HG02623 (cell line): ENCODE measurements at regions not wholly inside any gene's neighbourhood (a gene's known extent, or its start where the extent isn't known, plus 50 kb on each side); places are given as distances from the start of the nearest gene placed in this dataset.

Source experiments
- ATAC-seq: cut with Tn5 transposase; IDR thresholded peaks from one replicate; pipeline ENCODE4 v1.9.1; 2021; ENCODE audit warnings: moderate library complexity; ENCODE audit not compliant: unreplicated experiment

GRCh38 chr9:89829346-89829745 lies 224.5 kb downstream of the GADD45G start:
- ATAC-seq, result no peak

- ATAC-seq, result no peak
These were observed 230.9 kb downstream of the GADD45G start for GRCh38 chr9:89835666-89836065.

- no peak for ATAC-seq
These were observed 232.5 kb downstream of the GADD45G start for GRCh38 chr9:89837162-89837933.

- ATAC-seq, result no peak
These were observed 233.1 kb downstream of the GADD45G start for GRCh38 chr9:89837934-89838310.

- no peak for ATAC-seq
These were observed 233.8 kb downstream of the GADD45G start for GRCh38 chr9:89838621-89839020.

- no peak for ATAC-seq
These were observed 234.6 kb downstream of the GADD45G start for GRCh38 chr9:89839449-89839848.

DNA sequence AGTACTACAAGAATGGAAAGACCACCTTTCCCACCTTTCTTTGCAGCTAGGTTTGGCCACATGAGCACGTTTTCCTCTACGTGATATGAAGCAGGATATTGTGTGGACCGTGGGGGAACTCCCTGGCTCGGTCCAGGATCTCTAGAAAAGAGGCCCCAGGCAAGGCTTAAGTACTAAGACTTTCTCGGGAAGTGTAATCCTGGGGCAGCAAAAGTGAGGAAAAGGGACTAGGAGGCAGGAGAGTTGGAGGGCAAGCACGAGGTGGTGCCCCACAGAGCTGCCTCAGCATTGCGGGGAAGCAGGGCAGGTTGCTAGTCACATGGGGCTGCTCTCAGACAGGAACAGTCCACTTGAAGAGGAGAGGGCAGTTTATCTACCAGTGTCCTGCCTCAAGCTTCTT lies 235.1 kb downstream of the GADD45G start:
- no peak for ATAC-seq

GRCh38 chr9:89841456-89841855 lies 236.6 kb downstream of the GADD45G start:
- ATAC-seq, result no peak

GRCh38 chr9:89842267-89842768 lies 237.5 kb downstream of the GADD45G start:
- no peak for ATAC-seq

GRCh38 chr9:89843074-89843473 lies 238.3 kb downstream of the GADD45G start:
- no peak for ATAC-seq

GRCh38 chr9:89843591-89843990 lies 238.8 kb downstream of the GADD45G start:
- ATAC-seq, result no peak

- no peak for ATAC-seq
These were observed 239.3 kb downstream of the GADD45G start for GRCh38 chr9:89844075-89844474.

- no peak for ATAC-seq
These were observed 239.7 kb downstream of the GADD45G start for GRCh38 chr9:89844535-89844934.

DNA sequence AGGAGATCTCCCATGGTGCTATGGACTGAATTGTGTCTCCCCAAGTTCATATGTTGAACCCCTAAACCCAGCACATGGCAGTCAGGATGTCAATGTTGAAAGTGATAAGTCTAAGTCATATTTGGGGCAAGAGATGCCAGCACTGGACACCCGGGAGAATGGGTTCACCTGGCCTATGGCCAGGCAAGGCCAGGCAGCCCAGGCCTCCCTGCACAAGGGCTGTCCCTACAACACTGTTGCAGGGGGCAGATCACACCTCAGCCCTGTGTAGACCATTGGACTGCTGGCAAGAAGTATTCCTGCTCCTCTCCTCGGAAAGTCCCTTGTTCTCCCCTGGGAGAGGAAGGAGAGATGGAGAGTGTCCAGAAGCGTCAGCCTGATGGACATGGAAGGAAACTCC lies 240.5 kb downstream of the GADD45G start:
- ATAC-seq, result no peak

GRCh38 chr9:89845862-89846261 lies 241.1 kb downstream of the GADD45G start:
- ATAC-seq, result no peak

DNA sequence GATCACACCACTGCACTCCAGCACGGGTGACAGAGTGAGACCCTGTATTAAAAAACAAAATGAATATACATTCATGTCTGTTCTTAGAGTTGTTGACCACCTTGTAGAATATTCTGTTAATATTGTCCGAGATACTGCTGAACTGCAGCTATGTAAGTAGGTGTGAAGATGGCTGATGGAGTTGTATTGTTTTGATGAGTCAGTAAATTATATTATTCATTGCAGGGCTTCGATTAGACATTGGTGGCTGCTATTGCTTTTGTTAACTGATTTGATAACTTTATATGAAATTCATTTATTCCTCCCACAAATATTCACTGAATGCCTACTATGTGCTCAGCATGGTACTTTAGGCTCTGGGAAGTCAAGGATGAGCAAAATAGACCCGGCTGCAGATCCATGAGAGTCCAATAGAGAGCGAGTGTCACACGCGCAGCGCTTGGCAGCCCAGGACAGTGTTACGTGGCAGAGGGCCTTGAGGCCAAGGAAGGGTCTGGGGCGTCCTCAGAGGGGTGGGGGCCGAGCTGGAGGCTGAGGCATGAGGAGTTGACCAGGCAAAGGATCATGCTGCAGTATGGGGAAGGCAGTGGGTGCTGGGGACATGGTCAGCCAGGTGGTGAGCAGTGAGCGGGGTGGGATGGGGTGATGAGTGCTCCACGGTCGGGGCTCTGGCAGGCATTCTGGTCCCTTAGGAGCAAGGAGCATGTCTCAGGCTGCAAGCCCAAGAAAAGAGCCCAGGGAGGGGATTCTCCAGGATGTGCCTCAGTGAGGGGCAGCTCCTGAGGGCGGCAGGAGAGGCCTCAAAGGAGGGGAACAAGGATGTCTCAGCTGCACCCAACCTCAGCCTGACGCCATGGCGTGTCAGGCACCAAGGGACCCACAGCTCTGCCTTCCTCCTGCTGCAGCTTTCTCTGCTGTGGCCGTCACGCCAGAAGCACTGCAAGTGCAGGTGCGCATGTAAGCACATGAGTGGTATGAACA lies 243.5 kb downstream of the GADD45G start:
- no peak for ATAC-seq

- ATAC-seq, result no peak
These were observed 244.3 kb downstream of the GADD45G start for GRCh38 chr9:89849096-89849495.

- no peak for ATAC-seq
These were observed 245.3 kb downstream of the GADD45G start for GRCh38 chr9:89850153-89850552.

DNA sequence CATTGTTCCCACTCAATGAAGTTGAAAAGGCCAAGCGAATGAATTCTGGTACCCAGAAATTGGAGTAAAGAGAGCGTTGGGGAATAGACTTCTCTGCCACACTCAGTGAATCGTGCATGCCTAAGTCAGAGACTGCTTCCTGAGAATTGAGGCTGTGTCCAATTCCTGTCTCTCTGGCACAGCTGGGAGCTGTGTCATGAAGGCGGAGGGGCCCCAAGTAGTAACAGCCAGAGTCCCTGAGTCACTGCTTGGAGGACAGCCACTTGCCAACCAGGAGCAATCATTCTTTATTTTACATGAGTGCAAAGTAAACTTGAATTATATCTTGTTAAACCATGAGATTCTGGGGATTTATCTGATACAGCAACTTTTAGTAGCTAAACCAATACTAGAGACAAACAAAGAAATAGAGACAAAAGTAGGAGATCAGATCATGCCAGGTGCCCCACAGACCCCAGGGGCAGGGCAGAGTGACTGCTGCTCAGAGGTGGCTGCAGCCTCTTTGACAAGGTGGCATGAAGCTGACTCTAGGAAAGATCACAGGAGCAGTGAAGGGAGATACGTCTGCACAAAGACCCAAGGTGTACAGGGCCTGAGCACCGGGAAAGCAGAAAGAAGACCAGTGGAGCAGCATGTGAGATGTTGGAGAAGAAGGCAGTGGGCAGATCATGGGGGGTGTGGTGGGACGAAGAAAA lies 246.0 kb downstream of the GADD45G start:
- no peak for ATAC-seq

GRCh38 chr9:89853161-89853560 lies 248.3 kb downstream of the GADD45G start:
- no peak for ATAC-seq

- no peak for ATAC-seq
These were observed 249.1 kb downstream of the GADD45G start for GRCh38 chr9:89853931-89854330.
